K562 (cell line): ENCODE measurements at regions not wholly inside any gene's neighbourhood (a gene's known extent, or its start where the extent isn't known, plus 50 kb on each side); places are given as distances from the start of the nearest gene placed in this dataset.

Source experiments
- ATAC-seq: fragments of 200-7000 bp; cut with Tn5 transposase; 3 replicates; pipeline ENCODE4 v1.9.1; 2020; ENCODE audit warnings: moderate library complexity
- BruUV-seq: library from RNA; stranded (reverse); fragments of 400-500 nt; replicated peaks from 2 replicates; lab custom pipeline; 2021; lab: Mats Ljungman, UMichigan
- CTCF ChIA-PET: fragments of 300-600 bp; formaldehyde crosslinking; extraction: SDS; loops from one replicate; lab custom pipeline; 2021; ENCODE audit warnings: low intra/inter-chr PET ratio; lab: Yijun Ruan, JAX
- POLR2A ChIA-PET: fragments of 300-600, 350-650 bp; sonication (Branson Sonifier 250); formaldehyde crosslinking; extraction: SDS; loops from one replicate; lab custom pipeline; 2021; ENCODE audit warnings: antibody characterized with exemption, inconsistent platforms; lab: Yijun Ruan, JAX
- DNase-seq, 4 experiments: peaks; one replicate each; pipeline versions ENCODE4 v3.0.0 to v3.0.0-alpha.2; 2011 to 2018; ENCODE audit warnings: low spot score in 3 of 4, mixed read lengths in 3 of 4; ENCODE audit errors: extremely low read depth in 1 of 4
- FAIRE-seq: peaks from 2 replicates; lab custom pipeline; 2011; peaks lifted over from hg19 to GRCh38; lab: Jason Lieb, UNC
- H2AFZ ChIP-seq: 2 replicates; pipeline ENCODE4 v1.6.0; 2011; ENCODE audit warnings: low read depth, low read length, control low read depth, inconsistent platforms
- H3K27ac ChIP-seq: fragments of 200-600 bp; 3 replicates; pipeline ENCODE4 v1.8.0; 2011; ENCODE audit warnings: low read depth, mild to moderate bottlenecking, control low read depth, inconsistent platforms, low read length, moderate library complexity, mixed read lengths; ENCODE audit errors: extremely low read depth
- H3K27me3 ChIP-seq, 2 experiments: fragments of 300-600 bp in 1 of 2; 2 replicates in 1 of 2; 3 replicates in 1 of 2; pipeline versions ENCODE4 v1.6.0 to v1.8.0; 2011; ENCODE audit warnings: inconsistent platforms in 2 of 2, low read length in 2 of 2, mild to moderate bottlenecking in 1 of 2, mixed read lengths in 1 of 2, moderate library complexity in 1 of 2; ENCODE audit not compliant: control insufficient read depth in 2 of 2, insufficient read depth in 2 of 2
- H3K36me3 ChIP-seq: fragments of 300-600 bp; 3 replicates; pipeline ENCODE4 v1.8.0; 2011; ENCODE audit warnings: mild to moderate bottlenecking, low read length, inconsistent platforms; ENCODE audit not compliant: control insufficient read depth, insufficient read depth
- H3K4me1 ChIP-seq, 2 experiments: fragments of 200-600 bp in 1 of 2; replicated peaks in 1 of 2; 2 replicates in 1 of 2; 3 replicates in 1 of 2; pipeline versions ENCODE4 v1.5.1 to v1.8.0; 2011; ENCODE audit warnings: inconsistent platforms in 2 of 2, low read length in 2 of 2, mild to moderate bottlenecking in 1 of 2, mixed read lengths in 1 of 2, moderate library complexity in 1 of 2; ENCODE audit not compliant: control insufficient read depth in 2 of 2, insufficient read depth in 2 of 2
- H3K4me2 ChIP-seq: 2 replicates; pipeline ENCODE4 v1.6.1; 2011; ENCODE audit warnings: low read length, control low read depth, inconsistent platforms, mixed read lengths; ENCODE audit not compliant: insufficient read depth
- H3K4me3 ChIP-seq: fragments of 200-600 bp; sonication (generic), shearing (Covaris generic); 2 replicates; pipeline ENCODE4 v1.5.1; 2016; ENCODE audit warnings: control low read depth, inconsistent platforms
- H3K79me2 ChIP-seq: fragments of 200-600 bp; 3 replicates; pipeline ENCODE4 v1.8.0; 2011; ENCODE audit warnings: low read length, inconsistent platforms; ENCODE audit not compliant: control insufficient read depth, insufficient read depth
- H3K9ac ChIP-seq, 2 experiments: 2 replicates each; pipeline versions ENCODE4 v1.6.0 to v1.6.1; 2011; ENCODE audit warnings: low read depth in 2 of 2, low read length in 2 of 2, control low read depth in 1 of 2, inconsistent platforms in 1 of 2, mild to moderate bottlenecking in 1 of 2, mixed read lengths in 1 of 2; ENCODE audit not compliant: insufficient read depth in 1 of 2
- H3K9me1 ChIP-seq: one replicate; pipeline ENCODE4 v1.6.0; 2011; ENCODE audit warnings: inconsistent platforms, mild to moderate bottlenecking, low read length, moderate library complexity; ENCODE audit not compliant: control insufficient read depth, insufficient read depth
- H3K9me3 ChIP-seq: replicated peaks from 2 replicates; pipeline ENCODE4 v1.5.1; 2011; ENCODE audit warnings: low read depth, low read length, inconsistent platforms; ENCODE audit not compliant: control insufficient read depth, insufficient read depth
- H4K20me1 ChIP-seq: replicated peaks from 2 replicates; pipeline ENCODE4 v1.6.1; 2011; ENCODE audit warnings: low read length, inconsistent platforms, mixed read lengths; ENCODE audit not compliant: control insufficient read depth, insufficient read depth
- GTF2A2 ChIP-seq: IDR thresholded peaks from 2 replicates; pipeline ENCODE4 v1.6.1; 2016; ENCODE audit warnings: mild to moderate bottlenecking, missing genetic modification characterization, missing compliant biosample characterization
- HMGN3 ChIP-seq: IDR thresholded peaks from 2 replicates; pipeline ENCODE4 v1.6.1; 2011; ENCODE audit warnings: borderline replicate concordance, low read depth, mild to moderate bottlenecking, mixed read lengths, low read length; ENCODE audit not compliant: insufficient read length; ENCODE audit errors: extremely low read depth
- MBD1 ChIP-seq: fragments of 250-450 bp; sonication (Bioruptor Pico); IDR thresholded peaks from 2 replicates; pipeline ENCODE4 v1.8.0; 2022; ENCODE audit warnings: inconsistent platforms
- ZNF609 ChIP-seq: sonication (generic); formaldehyde crosslinking; IDR thresholded peaks from 2 replicates; pipeline ENCODE4 v1.8.1; 2023; ENCODE audit warnings: missing genetic modification reagents, mild to moderate bottlenecking, borderline replicate concordance
- WGBS: fragments of 100-300 bp; shearing (Covaris generic); methylation state at CpG from one replicate; pipeline ENCODE4 v1.1.6; 2016; ENCODE audit warnings: low coverage, mixed read lengths; ENCODE audit not compliant: insufficient coverage; ENCODE audit errors: missing lambda C conversion rate; 5-methylcytosine and 5-hydroxymethylcytosine counted together
- in situ Hi-C: fragments of 300-500 bp; cut with MboI; formaldehyde crosslinking; loops from 4 replicates; pipeline ENCODE4 v1.15.0; 2018; ENCODE audit warnings: inconsistent platforms, mixed read lengths
- intact Hi-C: fragments of 100-400 bp; cut with micrococcal nuclease; formaldehyde crosslinking; loops from 2 replicates; pipeline ENCODE4 v1.14.2; 2022

- no peak for TF ChIP-seq MBD1 (CRISPR knock-in tag)
- TF ChIP-seq ZNF609 (CRISPR knock-in tag) = no peak
Measured at GRCh38 chr4:176565049-176565448, 227.7 kb downstream of the VEGFC start (continued).

- BruUV-seq = no TSS peak
- Histone ChIP-seq H3K4me1 (no peaks in the 10 kb centered on the region), H4K20me1 (no peaks in the 10 kb centered on the region), H3K36me3 (no peaks in the 10 kb centered on the region), H3K4me3 (no peak overlapping the region), H3K27ac (no peak overlapping the region), H3K4me2 (no peak overlapping the region), H2AFZ (no peak overlapping the region), H3K9me1 (no peaks in the 10 kb centered on the region), H3K9me3 (no peaks in the 10 kb centered on the region), H3K79me2 (no peaks in the 10 kb centered on the region), H3K27me3 (no peaks in the 10 kb centered on the region), H3K9ac (no peak overlapping the region)
- POLR2A ChIA-PET = no interaction called here
- intact Hi-C loops = no loop called here
- DNase-seq = no peak
- in situ Hi-C loops = no loop called here
- CTCF ChIA-PET = no interaction called here
- no peak for FAIRE-seq
- no peak for ATAC-seq
- 0% methylated on average over 3 of the region's 3 CpGs for WGBS
- no peak for TF ChIP-seq GTF2A2
- no peak for TF ChIP-seq HMGN3
Measured at GRCh38 chr4:176566769-176567168, 226.0 kb downstream of the VEGFC start.
